H9 (cell line): ENCODE measurements at regions not wholly inside any gene's neighbourhood (a gene's known extent, or its start where the extent isn't known, plus 50 kb on each side); places are given as distances from the start of the nearest gene placed in this dataset.

Experiments used
- DNase-seq: peaks from one replicate; pipeline ENCODE4 v3.0.0-alpha.2; 2017
- H2AFZ ChIP-seq: one replicate; pipeline ENCODE4 v1.6.1; 2013; ENCODE audit warnings: mild to moderate bottlenecking, low read length, control low read depth, moderate library complexity
- H2AK5ac ChIP-seq: 2 replicates; pipeline ENCODE4 v1.6.1; 2013; ENCODE audit warnings: low read length, control low read depth, mixed read lengths; ENCODE audit not compliant: insufficient read length
- H2BK120ac ChIP-seq: one replicate; pipeline ENCODE4 v1.6.1; 2013; ENCODE audit warnings: low read depth, mild to moderate bottlenecking, low read length, control low read depth, inconsistent platforms; ENCODE audit not compliant: poor library complexity, severe bottlenecking
- H2BK12ac ChIP-seq: 2 replicates; pipeline ENCODE4 v1.6.1; 2013; ENCODE audit warnings: low read length, control low read depth, mixed read lengths, low read depth; ENCODE audit not compliant: insufficient read length
- H2BK15ac ChIP-seq: 2 replicates; pipeline ENCODE4 v1.6.1; 2013; ENCODE audit warnings: low read depth, low read length, control low read depth
- H2BK20ac ChIP-seq: one replicate; pipeline ENCODE4 v1.6.1; 2013; ENCODE audit warnings: low read depth, mild to moderate bottlenecking, low read length, control low read depth, inconsistent platforms; ENCODE audit not compliant: poor library complexity, severe bottlenecking
- H2BK5ac ChIP-seq: 2 replicates; pipeline ENCODE4 v1.6.1; 2013; ENCODE audit warnings: low read length, control low read depth, mixed read lengths; ENCODE audit not compliant: insufficient read length
- H3K14ac ChIP-seq: 2 replicates; pipeline ENCODE4 v1.6.1; 2013; ENCODE audit warnings: low read length, control low read depth; ENCODE audit not compliant: insufficient read depth
- H3K18ac ChIP-seq: 2 replicates; pipeline ENCODE4 v1.6.1; 2013; ENCODE audit warnings: low read depth, mild to moderate bottlenecking, mixed read lengths, low read length, control low read depth; ENCODE audit not compliant: insufficient read length
- H3K23ac ChIP-seq: 2 replicates; pipeline ENCODE4 v1.6.1; 2013; ENCODE audit warnings: low read length, control low read depth, mixed read lengths, low read depth; ENCODE audit not compliant: insufficient read length
- H3K23me2 ChIP-seq: 2 replicates; pipeline ENCODE4 v1.6.1; 2013; ENCODE audit warnings: low read depth, mild to moderate bottlenecking, mixed read lengths, low read length, control low read depth; ENCODE audit not compliant: insufficient read length, poor library complexity, severe bottlenecking
- H3K27ac ChIP-seq: 2 replicates; pipeline ENCODE4 v1.5.1; 2013; ENCODE audit warnings: low read length, control low read depth, mixed read lengths, low read depth; ENCODE audit not compliant: insufficient read length
- H3K27me3 ChIP-seq: 2 replicates; pipeline ENCODE4 v1.6.1; 2013; ENCODE audit warnings: low read length, control low read depth, inconsistent platforms; ENCODE audit not compliant: insufficient read depth
- H3K4ac ChIP-seq: 2 replicates; pipeline ENCODE4 v1.6.1; 2013; ENCODE audit warnings: low read depth, mild to moderate bottlenecking, control low read depth, inconsistent platforms, low read length, moderate library complexity
- H3K4me1 ChIP-seq: 2 replicates; pipeline ENCODE4 v1.6.1; 2013; ENCODE audit warnings: low read length, control low read depth, inconsistent platforms; ENCODE audit not compliant: insufficient read depth
- H3K4me2 ChIP-seq: 2 replicates; pipeline ENCODE4 v1.6.1; 2013; ENCODE audit warnings: low read length, control low read depth, mixed read lengths; ENCODE audit not compliant: insufficient read length, insufficient read depth
- H3K56ac ChIP-seq: 2 replicates; pipeline ENCODE4 v1.6.1; 2013; ENCODE audit warnings: low read depth, mild to moderate bottlenecking, mixed read lengths, low read length, control low read depth; ENCODE audit not compliant: insufficient read length
- H3K79me1 ChIP-seq: 2 replicates; pipeline ENCODE4 v1.6.1; 2013; ENCODE audit warnings: low read depth, mild to moderate bottlenecking, moderate library complexity, low read length, control low read depth, inconsistent platforms; ENCODE audit not compliant: insufficient read depth, poor library complexity, severe bottlenecking
- H3K79me2 ChIP-seq: 2 replicates; pipeline ENCODE4 v1.6.1; 2013; ENCODE audit warnings: low read length, control low read depth, inconsistent platforms; ENCODE audit not compliant: insufficient read depth
- H3K9ac ChIP-seq: 2 replicates; pipeline ENCODE4 v1.6.1; 2013; ENCODE audit warnings: low read length, control low read depth, mixed read lengths; ENCODE audit not compliant: insufficient read length; ENCODE audit errors: extremely low read depth
- H3K9me3 ChIP-seq: one replicate; pipeline ENCODE4 v1.6.1; 2013; ENCODE audit warnings: low read depth, low read length, inconsistent platforms; ENCODE audit not compliant: control insufficient read depth
- H3T11ph ChIP-seq: one replicate; pipeline ENCODE4 v1.6.1; 2013; ENCODE audit warnings: mild to moderate bottlenecking, low read length, control low read depth, inconsistent platforms
- H4K20me1 ChIP-seq: one replicate; pipeline ENCODE4 v1.6.1; 2013; ENCODE audit not compliant: control insufficient read depth, insufficient read length, insufficient read depth
- H4K5ac ChIP-seq: 2 replicates; pipeline ENCODE4 v1.6.1; 2013; ENCODE audit warnings: low read depth, mild to moderate bottlenecking, mixed read lengths, low read length, control low read depth; ENCODE audit not compliant: insufficient read length
- H4K8ac ChIP-seq: replicated peaks from 2 replicates; pipeline ENCODE4 v1.6.1; 2013; ENCODE audit warnings: low read length, control low read depth, mixed read lengths, low read depth; ENCODE audit not compliant: insufficient read length
- H4K91ac ChIP-seq: 2 replicates; pipeline ENCODE4 v1.6.1; 2013; ENCODE audit warnings: low read depth, mild to moderate bottlenecking, moderate library complexity, mixed read lengths, low read length, control low read depth; ENCODE audit not compliant: insufficient read length
- H3K27ac Mint-ChIP-seq, 3 experiments: 2 replicates in 2 of 3; 3 replicates in 1 of 3; pipeline ENCODE4 v1.8.0; 2020 to 2021; ENCODE audit warnings: mixed read lengths in 3 of 3, mild to moderate bottlenecking in 1 of 3, moderate library complexity in 1 of 3
- H3K27me3 Mint-ChIP-seq: 2 replicates; pipeline ENCODE4 v1.8.0; 2021; ENCODE audit warnings: low read depth, mild to moderate bottlenecking, moderate library complexity, mixed read lengths
- H3K36me3 Mint-ChIP-seq, 3 experiments: 2 replicates in 2 of 3; 3 replicates in 1 of 3; pipeline ENCODE4 v1.8.0; 2020 to 2021; ENCODE audit warnings: low read depth in 3 of 3, mixed read lengths in 3 of 3; ENCODE audit not compliant: insufficient read depth in 1 of 3
- H3K4me1 Mint-ChIP-seq, 2 experiments: 2 replicates each; pipeline ENCODE4 v1.8.0; 2020; ENCODE audit warnings: mixed read lengths in 2 of 2
- H3K4me3 Mint-ChIP-seq, 2 experiments: 2 replicates in 1 of 2; 3 replicates in 1 of 2; pipeline ENCODE4 v1.8.0; 2020 to 2021; ENCODE audit warnings: mild to moderate bottlenecking in 2 of 2, mixed read lengths in 2 of 2, moderate library complexity in 1 of 2
- H3K9me3 Mint-ChIP-seq, 2 experiments: 2 replicates in 1 of 2; 3 replicates in 1 of 2; pipeline ENCODE4 v1.8.0; 2020; ENCODE audit warnings: mild to moderate bottlenecking in 2 of 2, mixed read lengths in 2 of 2, moderate library complexity in 1 of 2
- WGBS: extraction: QIAGEN DNeasy Blood & Tissue Kit; methylation state at CpG from one replicate; pipeline ENCODE4 v1.1.7; 2013; ENCODE audit warnings: missing lambda C conversion rate, low lambda C conversion rate, mixed read lengths; ENCODE audit not compliant: insufficient read length; ENCODE audit errors: extremely low coverage; 5-methylcytosine and 5-hydroxymethylcytosine counted together
- TF ChIP-seq, protein P1 (sequence below): fragments of 200-600 bp; sonication (generic); conservative IDR thresholded peaks from 3 replicates; pipeline ENCODE4 v1.8.0; 2021; ENCODE audit warnings: antibody characterized with exemption, mild to moderate bottlenecking

DNA sequence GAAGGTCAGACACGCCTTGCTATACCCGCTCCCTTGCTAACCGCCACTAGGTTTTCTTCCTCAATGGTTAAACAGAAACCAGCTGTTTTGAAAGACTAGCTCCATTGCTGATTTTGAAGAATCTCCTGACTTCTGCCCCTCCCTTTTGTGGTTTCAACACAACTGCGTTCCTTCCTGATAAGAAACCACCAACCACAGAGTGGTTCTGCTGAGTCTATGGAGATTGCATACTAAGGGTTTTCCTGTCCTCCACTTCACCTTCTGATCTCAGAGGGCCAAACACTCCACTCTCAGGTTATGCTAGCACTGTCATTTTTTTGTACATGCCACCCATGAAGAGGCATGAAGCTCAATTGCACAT is 207.9 kb downstream of the MYLK4 start:
- H4K20me1 ChIP-seq: no peaks in the 10 kb centered on the region
- H3K4me1 Mint-ChIP-seq: no peaks in the 10 kb centered on the region
- no peak overlapping the region for H3K14ac ChIP-seq
- H3K23ac ChIP-seq: no peak overlapping the region
- no peak overlapping the region; a peak in 1 of 7 replicates for H3K27ac Mint-ChIP-seq
- H2BK12ac ChIP-seq: no peak overlapping the region
- H2AFZ ChIP-seq: no peak overlapping the region
- H3K4me1 ChIP-seq: no peaks in the 10 kb centered on the region
- H3K23me2 ChIP-seq: no peaks in the 10 kb centered on the region
- peaks cover 3% of the 10 kb centered on the region for H3K27me3 Mint-ChIP-seq
- no peaks in the 10 kb centered on the region for H3K79me1 ChIP-seq
- H3K4me3 Mint-ChIP-seq: no peak overlapping the region
- no peak overlapping the region for H2BK120ac ChIP-seq
- peaks cover 0 to 5% (median 0%) of the 10 kb centered on the region in 3 experiments; a peak in 1 of 7 replicates for H3K36me3 Mint-ChIP-seq
- no peaks in the 10 kb centered on the region for H3K79me2 ChIP-seq
- H3K9me3 Mint-ChIP-seq: peaks cover 0 to 7% of the 10 kb centered on the region in 2 experiments; a peak in 3 of 5 replicates
- no peak overlapping the region for H2BK15ac ChIP-seq
- H3K27ac ChIP-seq: no peak overlapping the region
- no peak overlapping the region for H3K18ac ChIP-seq
- no CpG with 5 or more reads among the region's 4 CpGs for WGBS
- H3K56ac ChIP-seq: no peak overlapping the region
- no peak overlapping the region for H3K9ac ChIP-seq
- no peak overlapping the region for H2BK20ac ChIP-seq
- DNase-seq: no peak
- H3K27me3 ChIP-seq: no peaks in the 10 kb centered on the region
- no peak overlapping the region for H4K5ac ChIP-seq
- no peak overlapping the region for H3K4ac ChIP-seq
- H4K91ac ChIP-seq: no peak overlapping the region
- H2AK5ac ChIP-seq: no peak overlapping the region
- no peak overlapping the region for H4K8ac ChIP-seq
- no peaks in the 10 kb centered on the region for H3K9me3 ChIP-seq
- H3K4me2 ChIP-seq: no peak overlapping the region
- TF ChIP-seq, protein P1, sequence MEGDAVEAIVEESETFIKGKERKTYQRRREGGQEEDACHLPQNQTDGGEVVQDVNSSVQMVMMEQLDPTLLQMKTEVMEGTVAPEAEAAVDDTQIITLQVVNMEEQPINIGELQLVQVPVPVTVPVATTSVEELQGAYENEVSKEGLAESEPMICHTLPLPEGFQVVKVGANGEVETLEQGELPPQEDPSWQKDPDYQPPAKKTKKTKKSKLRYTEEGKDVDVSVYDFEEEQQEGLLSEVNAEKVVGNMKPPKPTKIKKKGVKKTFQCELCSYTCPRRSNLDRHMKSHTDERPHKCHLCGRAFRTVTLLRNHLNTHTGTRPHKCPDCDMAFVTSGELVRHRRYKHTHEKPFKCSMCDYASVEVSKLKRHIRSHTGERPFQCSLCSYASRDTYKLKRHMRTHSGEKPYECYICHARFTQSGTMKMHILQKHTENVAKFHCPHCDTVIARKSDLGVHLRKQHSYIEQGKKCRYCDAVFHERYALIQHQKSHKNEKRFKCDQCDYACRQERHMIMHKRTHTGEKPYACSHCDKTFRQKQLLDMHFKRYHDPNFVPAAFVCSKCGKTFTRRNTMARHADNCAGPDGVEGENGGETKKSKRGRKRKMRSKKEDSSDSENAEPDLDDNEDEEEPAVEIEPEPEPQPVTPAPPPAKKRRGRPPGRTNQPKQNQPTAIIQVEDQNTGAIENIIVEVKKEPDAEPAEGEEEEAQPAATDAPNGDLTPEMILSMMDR: no peak
- H3T11ph ChIP-seq: no peak overlapping the region
- H2BK5ac ChIP-seq: no peak overlapping the region
